Left lung (tissue), 4 donors: ENCODE measurements at regions not wholly inside any gene's neighbourhood (a gene's known extent, or its start where the extent isn't known, plus 50 kb on each side); places are given as distances from the start of the nearest gene placed in this dataset.

Source experiments
- ATAC-seq: fragments of 200-7000 bp; cut with Tn5 transposase; one replicate; pipeline ENCODE4 v1.9.1; 2020; ENCODE audit warnings: moderate library complexity
- DNase-seq, 4 donors: peaks; one replicate each; pipeline ENCODE4 v3.0.0-alpha.2; 2013 to 2020
- H3K27ac ChIP-seq, 2 donors: fragments of 200-600 bp; sonication (generic) in 1 of 2; one replicate each; pipeline versions ENCODE4 v1.5.0 to v1.8.0; 2020 to 2021
- H3K27me3 ChIP-seq, 2 donors: fragments of 200-600 bp; sonication (generic) in 1 of 2; one replicate each; pipeline versions ENCODE4 v1.5.0 to v1.8.0; 2020 to 2021
- H3K36me3 ChIP-seq, 2 donors: fragments of 200-600 bp; sonication (generic) in 1 of 2; one replicate each; pipeline versions ENCODE4 v1.5.0 to v1.8.0; 2020 to 2021
- H3K4me1 ChIP-seq, 2 donors: fragments of 200-600 bp; one replicate each; pipeline ENCODE4 v1.8.0; 2021
- H3K4me3 ChIP-seq, 2 donors: fragments of 200-600 bp; sonication (generic) in 1 of 2; one replicate each; pipeline versions ENCODE4 v1.5.0 to v1.8.0; 2020 to 2021; ENCODE audit warnings: mild to moderate bottlenecking in 1 of 2
- H3K9me3 ChIP-seq, 2 donors: fragments of 200-600 bp; sonication (generic) in 1 of 2; one replicate each; pipeline versions ENCODE4 v1.5.0 to v1.8.0; 2020 to 2021
- intact Hi-C, 2 donors: fragments of 100-400 bp; cut with DNase I; formaldehyde crosslinking; loops; one replicate each; pipeline versions ENCODE4 v1.11.2 to v1.14.2; 2022
- TF ChIP-seq, protein P1 (sequence below), 2 donors: fragments of 200-600 bp; sonication (generic) in 1 of 2; IDR thresholded peaks; one replicate each; pipeline versions ENCODE4 v1.5.0 to v1.8.0; 2021; ENCODE audit warnings: antibody characterized with exemption in 2 of 2
- donor health status: DM: no; HTN: yes; CAD: no.
- donor health status: DM: no; HTN: no; CAD: no.

- ATAC-seq, result no peak
- no peaks in the 10 kb centered on the region for H3K9me3 ChIP-seq
- H3K27ac ChIP-seq, result no peak overlapping the region
- H3K36me3 ChIP-seq, result no peaks in the 10 kb centered on the region
- DNase-seq, result no peak
- no peaks in the 10 kb centered on the region for H3K4me1 ChIP-seq
- TF ChIP-seq, protein P1, sequence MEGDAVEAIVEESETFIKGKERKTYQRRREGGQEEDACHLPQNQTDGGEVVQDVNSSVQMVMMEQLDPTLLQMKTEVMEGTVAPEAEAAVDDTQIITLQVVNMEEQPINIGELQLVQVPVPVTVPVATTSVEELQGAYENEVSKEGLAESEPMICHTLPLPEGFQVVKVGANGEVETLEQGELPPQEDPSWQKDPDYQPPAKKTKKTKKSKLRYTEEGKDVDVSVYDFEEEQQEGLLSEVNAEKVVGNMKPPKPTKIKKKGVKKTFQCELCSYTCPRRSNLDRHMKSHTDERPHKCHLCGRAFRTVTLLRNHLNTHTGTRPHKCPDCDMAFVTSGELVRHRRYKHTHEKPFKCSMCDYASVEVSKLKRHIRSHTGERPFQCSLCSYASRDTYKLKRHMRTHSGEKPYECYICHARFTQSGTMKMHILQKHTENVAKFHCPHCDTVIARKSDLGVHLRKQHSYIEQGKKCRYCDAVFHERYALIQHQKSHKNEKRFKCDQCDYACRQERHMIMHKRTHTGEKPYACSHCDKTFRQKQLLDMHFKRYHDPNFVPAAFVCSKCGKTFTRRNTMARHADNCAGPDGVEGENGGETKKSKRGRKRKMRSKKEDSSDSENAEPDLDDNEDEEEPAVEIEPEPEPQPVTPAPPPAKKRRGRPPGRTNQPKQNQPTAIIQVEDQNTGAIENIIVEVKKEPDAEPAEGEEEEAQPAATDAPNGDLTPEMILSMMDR (IDR thresholded peaks at IDR 0.05), result no peak
- no peak overlapping the region for H3K4me3 ChIP-seq
- intact Hi-C loops, result no loop called here
- no peaks in the 10 kb centered on the region for H3K27me3 ChIP-seq
Measured at GRCh38 chr13:88115976-88116375, 444.8 kb downstream of the SLITRK5 start.

DNA sequence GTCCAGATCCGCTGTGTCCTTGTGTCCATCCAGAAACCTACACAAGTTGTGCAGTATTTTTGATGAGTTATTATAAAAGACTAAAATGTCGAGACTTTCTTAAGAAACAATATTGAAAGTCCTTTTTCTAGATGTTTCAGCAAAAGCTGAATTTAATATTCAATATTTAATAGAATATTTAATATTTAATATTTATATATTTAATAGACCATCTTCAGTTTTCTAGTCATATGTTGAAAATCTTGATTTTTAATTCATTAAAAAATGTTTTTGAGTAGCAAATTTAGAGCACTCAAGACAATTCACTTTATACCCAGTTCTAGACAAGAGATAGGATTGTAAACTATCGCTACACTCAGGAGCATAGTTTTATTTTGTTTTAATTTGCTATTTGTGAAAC is 447.8 kb downstream of the SLITRK5 start:
- intact Hi-C loops, result no loop called here
- TF ChIP-seq, protein P1 (IDR thresholded peaks at IDR 0.05), result no peak
- Histone ChIP-seq H3K36me3 (no peaks in the 10 kb centered on the region), H3K9me3 (peaks cover 0 to 8% of the 10 kb centered on the region in 2 donors), H3K27me3 (no peaks in the 10 kb centered on the region), H3K4me3 (no peak overlapping the region), H3K27ac (no peak overlapping the region), H3K4me1 (no peaks in the 10 kb centered on the region)
- DNase-seq (no peak), ATAC-seq (no peak)

GRCh38 chr13:88124142-88124541 is 453.0 kb downstream of the SLITRK5 start:
- no peaks in the 10 kb centered on the region for H3K4me1 ChIP-seq
- peak; percentile 45 for ATAC-seq
- intact Hi-C loops, result no loop called here
- DNase-seq, result no peak
- no peak overlapping the region for H3K27ac ChIP-seq
- H3K9me3 ChIP-seq, result peaks cover 0 to 8% of the 10 kb centered on the region in 2 donors
- H3K4me3 ChIP-seq, result no peak overlapping the region
- no peaks in the 10 kb centered on the region for H3K27me3 ChIP-seq
- H3K36me3 ChIP-seq, result no peaks in the 10 kb centered on the region
- TF ChIP-seq, protein P1 (IDR thresholded peaks at IDR 0.05), result no peak

DNA sequence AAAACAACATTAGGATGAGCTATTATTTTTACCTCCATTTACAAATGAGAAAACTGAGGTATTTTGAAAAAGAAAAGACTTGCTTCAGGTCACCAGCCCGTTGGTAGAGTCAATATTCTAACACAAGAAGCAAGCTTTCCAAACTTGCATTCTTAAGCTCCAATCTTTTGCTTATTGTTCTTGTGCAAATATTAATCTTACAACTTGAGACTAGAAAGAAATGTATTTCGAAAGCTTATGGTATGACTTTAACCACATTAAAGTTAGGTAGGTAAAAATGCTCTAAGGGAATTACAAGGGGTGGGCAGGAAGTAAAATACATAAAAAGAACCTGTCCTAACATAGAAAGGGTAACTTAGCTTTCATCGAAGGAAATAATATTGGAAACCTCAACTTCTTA is 453.9 kb downstream of the SLITRK5 start:
- TF ChIP-seq, protein P1 (IDR thresholded peaks at IDR 0.05), result no peak
- DNase-seq, result peak in 2 of 4 donors; percentile 1 to 20
- no peak overlapping the region for H3K27ac ChIP-seq

DNA sequence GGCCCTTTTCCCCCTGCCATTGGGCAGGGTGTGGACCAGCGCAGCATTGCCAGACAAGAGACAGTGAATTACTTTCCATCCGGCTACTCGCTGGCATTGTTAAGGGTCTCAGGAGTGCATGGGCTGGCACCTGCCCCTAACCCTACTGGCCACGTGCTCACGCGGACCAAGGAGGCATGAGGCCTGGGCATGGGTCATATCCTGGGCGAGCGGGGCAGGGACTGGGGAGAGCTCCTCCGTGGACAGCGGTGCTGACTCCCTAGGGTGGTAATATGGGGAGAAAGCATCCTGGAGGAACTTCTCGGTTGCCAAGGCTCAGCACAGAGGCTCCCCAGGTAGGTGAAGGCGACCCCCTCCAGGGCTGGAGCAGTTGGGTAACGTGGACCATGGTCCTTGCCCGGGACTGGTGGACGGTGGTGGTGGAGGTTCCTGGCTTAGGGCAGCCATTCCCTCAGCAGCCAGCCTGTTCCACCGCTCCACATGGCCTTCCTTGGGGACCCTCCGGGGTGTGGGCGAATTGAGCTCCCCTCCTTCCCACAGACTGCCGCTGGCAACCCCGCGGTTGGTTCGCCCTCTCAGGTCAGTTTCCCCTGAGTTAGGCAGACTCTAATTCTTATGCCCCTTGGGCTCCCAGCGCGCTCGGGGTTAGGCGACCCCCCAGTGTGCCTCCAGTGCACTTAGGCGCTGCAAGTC is 465.1 kb downstream of the SLITRK5 start:
- no peaks in the 10 kb centered on the region for H3K27me3 ChIP-seq
- TF ChIP-seq, protein P1 (IDR thresholded peaks at IDR 0.05), result no peak
- H3K4me3 ChIP-seq, result no peak overlapping the region
- DNase-seq (peak in 1 of 4 donors; percentile 75), ATAC-seq (no peak)
- no peaks in the 10 kb centered on the region for H3K4me1 ChIP-seq
- peaks cover 0 to 10% of the 10 kb centered on the region in 2 donors for H3K9me3 ChIP-seq
- no peak overlapping the region for H3K27ac ChIP-seq
- intact Hi-C loops, result no loop called here
- H3K36me3 ChIP-seq, result no peaks in the 10 kb centered on the region

More for the DNA sequence above, 453.9 kb downstream of the SLITRK5 start:
- peak; percentile 88 for ATAC-seq
- Histone ChIP-seq H3K36me3 (no peaks in the 10 kb centered on the region), H3K9me3 (peaks cover 0 to 8% of the 10 kb centered on the region in 2 donors), H3K4me1 (no peaks in the 10 kb centered on the region), H3K27me3 (no peaks in the 10 kb centered on the region), H3K4me3 (no peak overlapping the region)
- intact Hi-C loops, result no loop called here
